KMS-11 (cell line): ENCODE measurements at regions not wholly inside any gene's neighbourhood (a gene's known extent, or its start where the extent isn't known, plus 50 kb on each side); places are given as distances from the start of the nearest gene placed in this dataset.
A peak's percentile ranks its signal among the peaks of the same experiment; 100 is the strongest.

Experiments
- H2AFZ ChIP-seq: fragments of 200-600 bp; sonication (generic); 2 replicates; pipeline ENCODE4 v1.6.1; 2016; ENCODE audit warnings: antibody characterized with exemption, mixed run types, low read depth
- H3K27ac ChIP-seq: fragments of 200-600 bp; sonication (generic); 2 replicates; pipeline ENCODE4 v1.6.1; 2016; ENCODE audit warnings: mild to moderate bottlenecking, mixed run types
- H3K27me3 ChIP-seq: fragments of 200-600 bp; sonication (generic); 2 replicates; pipeline ENCODE4 v1.6.1; 2017; ENCODE audit warnings: mild to moderate bottlenecking, low read depth, mixed run types, moderate library complexity; ENCODE audit not compliant: insufficient read depth
- H3K36me3 ChIP-seq: fragments of 200-600 bp; sonication (generic); 2 replicates; pipeline ENCODE4 v1.6.1; 2017; ENCODE audit warnings: mild to moderate bottlenecking, mixed run types; ENCODE audit not compliant: insufficient read depth
- H3K4me1 ChIP-seq: fragments of 200-600 bp; sonication (generic); 2 replicates; pipeline ENCODE4 v1.6.1; 2016; ENCODE audit warnings: mild to moderate bottlenecking, low read depth, mixed run types; ENCODE audit not compliant: poor library complexity, severe bottlenecking
- H3K4me2 ChIP-seq: fragments of 200-600 bp; sonication (generic); 2 replicates; pipeline ENCODE4 v1.7.0; 2016; ENCODE audit warnings: mild to moderate bottlenecking, mixed run types
- H3K4me3 ChIP-seq: fragments of 200-600 bp; sonication (generic); IDR thresholded peaks from 2 replicates; pipeline ENCODE4 v1.6.1; 2017; ENCODE audit warnings: low read depth, low read length, mixed read lengths; ENCODE audit not compliant: insufficient read depth
- H3K79me2 ChIP-seq: fragments of 200-600 bp; sonication (generic); 2 replicates; pipeline ENCODE4 v1.6.1; 2016; ENCODE audit warnings: low read depth, mixed run types; ENCODE audit not compliant: insufficient read depth
- H3K9ac ChIP-seq: fragments of 200-600 bp; sonication (generic); 2 replicates; pipeline ENCODE4 v1.6.1; 2016; ENCODE audit warnings: mild to moderate bottlenecking, mixed run types
- H4K20me1 ChIP-seq: fragments of 200-600 bp; sonication (generic); 2 replicates; pipeline ENCODE4 v1.6.1; 2016; ENCODE audit warnings: mild to moderate bottlenecking, mixed run types; ENCODE audit not compliant: insufficient read depth
- CTCF ChIP-seq: fragments of 200-600 bp; sonication (generic); conservative IDR thresholded peaks from 2 replicates; pipeline ENCODE4 v1.6.1; 2017; ENCODE audit warnings: low read depth, mild to moderate bottlenecking, antibody characterized with exemption, low read length, moderate library complexity, mixed read lengths

- Histone ChIP-seq H3K79me2 (no peaks in the 10 kb centered on the region), H3K36me3 (no peaks in the 10 kb centered on the region), H3K4me3 (no peak overlapping the region), H4K20me1 (no peaks in the 10 kb centered on the region), H3K27me3 (no peaks in the 10 kb centered on the region), H3K4me2 (no peak overlapping the region), H3K9ac (no peak overlapping the region), H2AFZ (no peak overlapping the region), H3K27ac (no peak overlapping the region), H3K4me1 (peaks cover 6% of the 10 kb centered on the region)
- peak; percentile 71 for TF ChIP-seq CTCF
These were observed 172.5 kb downstream of the SMAD2 start for GRCh38 chr18:47758000-47758399.

GRCh38 chr18:47756364-47757016, 174.0 kb downstream of the SMAD2 start:
- H3K79me2 ChIP-seq, result no peaks in the 10 kb centered on the region
- H4K20me1 ChIP-seq, result no peaks in the 10 kb centered on the region
- H3K4me3 ChIP-seq, result no peak overlapping the region
- no peak overlapping the region for H3K27ac ChIP-seq
- peak; percentile 99 for TF ChIP-seq CTCF
- H3K9ac ChIP-seq, result no peak overlapping the region
- no peaks in the 10 kb centered on the region for H3K27me3 ChIP-seq
- H3K36me3 ChIP-seq, result no peaks in the 10 kb centered on the region
- peak overlapping the region; percentile 17; the same call in 1 of the 2 replicates for H3K4me2 ChIP-seq
- H2AFZ ChIP-seq, result no peak overlapping the region
- H3K4me1 ChIP-seq, result peaks cover 6% of the 10 kb centered on the region

- peaks cover 6% of the 10 kb centered on the region for H3K4me1 ChIP-seq
- H3K36me3 ChIP-seq, result no peaks in the 10 kb centered on the region
- H3K9ac ChIP-seq, result no peak overlapping the region
- H3K79me2 ChIP-seq, result no peaks in the 10 kb centered on the region
- H3K4me3 ChIP-seq, result no peak overlapping the region
- H3K27me3 ChIP-seq, result no peaks in the 10 kb centered on the region
- H3K4me2 ChIP-seq, result no peak overlapping the region
- TF ChIP-seq CTCF, result no peak
- no peaks in the 10 kb centered on the region for H4K20me1 ChIP-seq
- no peak overlapping the region for H3K27ac ChIP-seq
- no peak overlapping the region for H2AFZ ChIP-seq
These were observed 175.4 kb downstream of the SMAD2 start for GRCh38 chr18:47755102-47755456.

GRCh38 chr18:47754311-47755101, 176.0 kb downstream of the SMAD2 start:
- Histone ChIP-seq H3K4me1 (peaks cover 7% of the 10 kb centered on the region), H3K4me2 (0 out of 2 replicates have a peak overlapping the region, but pooled peaks have one; percentile 5), H3K27me3 (no peaks in the 10 kb centered on the region), H4K20me1 (no peaks in the 10 kb centered on the region), H3K36me3 (no peaks in the 10 kb centered on the region), H3K4me3 (no peak overlapping the region), H3K9ac (no peak overlapping the region), H2AFZ (peak overlapping the region; percentile 70; the same call in 1 of the 2 replicates), H3K79me2 (no peaks in the 10 kb centered on the region), H3K27ac (no peak overlapping the region)
- TF ChIP-seq CTCF, result peak; percentile 98
